ENCODE measurements at regions not wholly inside any gene's neighbourhood (a gene's known extent, or its start where the extent isn't known, plus 50 kb on each side); places are given as distances from the start of the nearest gene placed in this dataset.

GRCh38 chr6:9431945-9432344, 982.9 kb downstream of the TFAP2A start:
- Mint-ChIP-seq H3K27ac (ENCODE audit: unreplicated experiment) (no peak overlapping the region), H3K36me3 (ENCODE audit: insufficient read depth, unreplicated experiment) (no peaks in the 10 kb centered on the region), H3K4me1 (ENCODE audit: low read depth, unreplicated experiment) (peaks cover 11% of the 10 kb centered on the region), H3K4me3 (ENCODE audit: low read depth, unreplicated experiment) (no peak overlapping the region), H3K9me3 (ENCODE audit: low read depth, unreplicated experiment) (peaks cover 2% of the 10 kb centered on the region), H3K27me3 (ENCODE audit: unreplicated experiment) (no peaks in the 10 kb centered on the region)
- no peak for DNase-seq
- CTCF ChIA-PET, result no interaction called here
- intact Hi-C loops (cut with micrococcal nuclease; ENCODE audit: unreplicated experiment), result no loop called here
- TF ChIP-seq CTCF (IDR thresholded peaks at IDR 0.05; ENCODE audit: unreplicated experiment), result no peak
- BruUV-seq (replicated peaks), result no TSS peak

- no peak for TF ChIP-seq CTCF (IDR thresholded peaks at IDR 0.05; ENCODE audit: unreplicated experiment)
- Mint-ChIP-seq H3K27me3 (ENCODE audit: unreplicated experiment) (no peaks in the 10 kb centered on the region), H3K27ac (ENCODE audit: unreplicated experiment) (no peak overlapping the region), H3K36me3 (ENCODE audit: insufficient read depth, unreplicated experiment) (no peaks in the 10 kb centered on the region), H3K4me1 (ENCODE audit: low read depth, unreplicated experiment) (peaks cover 11% of the 10 kb centered on the region), H3K4me3 (ENCODE audit: low read depth, unreplicated experiment) (no peak overlapping the region), H3K9me3 (ENCODE audit: low read depth, unreplicated experiment) (peaks cover 2% of the 10 kb centered on the region)
- CTCF ChIA-PET, result no interaction called here
- intact Hi-C loops (cut with micrococcal nuclease; ENCODE audit: unreplicated experiment), result no loop called here
- DNase-seq, result no peak
- BruUV-seq (replicated peaks), result no TSS peak
Measured at GRCh38 chr6:9428421-9429172, 986.3 kb downstream of the TFAP2A start.

GRCh38 chr6:9422138-9422537, 986.8 kb upstream of the SLC35B3 start:
- Mint-ChIP-seq H3K27me3 (ENCODE audit: unreplicated experiment) (no peaks in the 10 kb centered on the region), H3K4me1 (ENCODE audit: low read depth, unreplicated experiment) (no peaks in the 10 kb centered on the region), H3K9me3 (ENCODE audit: low read depth, unreplicated experiment) (no peaks in the 10 kb centered on the region), H3K27ac (ENCODE audit: unreplicated experiment) (no peak overlapping the region), H3K36me3 (ENCODE audit: insufficient read depth, unreplicated experiment) (no peaks in the 10 kb centered on the region), H3K4me3 (ENCODE audit: low read depth, unreplicated experiment) (no peak overlapping the region)
- TF ChIP-seq CTCF (IDR thresholded peaks at IDR 0.05; ENCODE audit: unreplicated experiment), result no peak
- BruUV-seq (replicated peaks), result no TSS peak
- CTCF ChIA-PET, result interaction anchor here (0.8 kb wide), 1 partner anchor 115 kb away, joined by 3 read pairs; no protein-coding TSS in a partner anchor
- intact Hi-C loops (cut with micrococcal nuclease; ENCODE audit: unreplicated experiment), result no loop called here
- no peak for DNase-seq

- DNase-seq, result no peak
- H3K4me3 Mint-ChIP-seq (ENCODE audit: low read depth, unreplicated experiment), result no peak overlapping the region
- no peak overlapping the region for H3K27ac Mint-ChIP-seq (ENCODE audit: unreplicated experiment)
- H3K4me1 Mint-ChIP-seq (ENCODE audit: low read depth, unreplicated experiment), result no peaks in the 10 kb centered on the region
- no peaks in the 10 kb centered on the region for H3K36me3 Mint-ChIP-seq (ENCODE audit: insufficient read depth, unreplicated experiment)
- H3K27me3 Mint-ChIP-seq (ENCODE audit: unreplicated experiment), result no peaks in the 10 kb centered on the region
- CTCF ChIA-PET, result interaction anchor here (1.0 kb wide), 1 partner anchor 12 kb away, joined by 3 read pairs; no protein-coding TSS in a partner anchor
- intact Hi-C loops (cut with micrococcal nuclease; ENCODE audit: unreplicated experiment), result no loop called here
- TF ChIP-seq CTCF (IDR thresholded peaks at IDR 0.05; ENCODE audit: unreplicated experiment), result no peak
- H3K9me3 Mint-ChIP-seq (ENCODE audit: low read depth, unreplicated experiment), result no peaks in the 10 kb centered on the region
- BruUV-seq (replicated peaks), result no TSS peak
Measured at GRCh38 chr6:9420316-9421015, 985.1 kb upstream of the SLC35B3 start.
